ENCODE measurements at regions not wholly inside any gene's neighbourhood (a gene's known extent, or its start where the extent isn't known, plus 50 kb on each side); places are given as distances from the start of the nearest gene placed in this dataset.

GRCh38 chr16:49910541-49911071 is 54.7 kb upstream of the ZNF423 start:
- Histone ChIP-seq H3K9ac (no peak overlapping the region), H3K27ac (no peak overlapping the region), H3K4me1 (no peaks in the 10 kb centered on the region), H3K9me3 (ENCODE audit: control insufficient read depth, low read length) (no peaks in the 10 kb centered on the region), H3K4me3 (ENCODE audit: low read depth, low read length) (no peak overlapping the region), H3K27me3 (ENCODE audit: control insufficient read depth, insufficient read depth, low read length) (no peaks in the 10 kb centered on the region), H2AFZ (no peak overlapping the region), H3K79me2 (no peaks in the 10 kb centered on the region), H3K36me3 (ENCODE audit: control insufficient read depth, insufficient read depth, low read length) (no peaks in the 10 kb centered on the region), H3K4me2 (ENCODE audit: low read length) (no peak overlapping the region)
- TF ChIP-seq CTCF (IDR thresholded peaks at IDR 0.05) = no peak

- H3K27ac ChIP-seq = no peak overlapping the region
- no peak for TF ChIP-seq CTCF (IDR thresholded peaks at IDR 0.05)
Measured at GRCh38 chr16:49911430-49911829, 55.5 kb upstream of the ZNF423 start.

GRCh38 chr16:49912721-49913120 is 56.8 kb upstream of the ZNF423 start:
- no peak for TF ChIP-seq CTCF (IDR thresholded peaks at IDR 0.05)
- Histone ChIP-seq H2AFZ (no peak overlapping the region), H3K9ac (no peak overlapping the region), H3K27ac (no peak overlapping the region), H3K4me2 (ENCODE audit: low read length) (no peak overlapping the region), H3K79me2 (no peaks in the 10 kb centered on the region), H3K4me1 (no peaks in the 10 kb centered on the region), H3K36me3 (ENCODE audit: control insufficient read depth, insufficient read depth, low read length) (no peaks in the 10 kb centered on the region), H3K4me3 (ENCODE audit: low read depth, low read length) (no peak overlapping the region), H3K27me3 (ENCODE audit: control insufficient read depth, insufficient read depth, low read length) (no peaks in the 10 kb centered on the region), H3K9me3 (ENCODE audit: control insufficient read depth, low read length) (no peaks in the 10 kb centered on the region)

More at GRCh38 chr16:49911430-49911829, 55.5 kb upstream of the ZNF423 start:
- no peak overlapping the region for H3K4me3 ChIP-seq (ENCODE audit: low read depth, low read length)
- no peaks in the 10 kb centered on the region for H3K79me2 ChIP-seq
- no peak overlapping the region for H3K4me2 ChIP-seq (ENCODE audit: low read length)
- no peaks in the 10 kb centered on the region for H3K4me1 ChIP-seq
- H3K9ac ChIP-seq = no peak overlapping the region
- H3K27me3 ChIP-seq (ENCODE audit: control insufficient read depth, insufficient read depth, low read length) = no peaks in the 10 kb centered on the region
- no peaks in the 10 kb centered on the region for H3K36me3 ChIP-seq (ENCODE audit: control insufficient read depth, insufficient read depth, low read length)
- no peaks in the 10 kb centered on the region for H3K9me3 ChIP-seq (ENCODE audit: control insufficient read depth, low read length)
- H2AFZ ChIP-seq = no peak overlapping the region

GRCh38 chr16:49913720-49914119 is 57.8 kb upstream of the ZNF423 start:
- no peak for TF ChIP-seq CTCF (IDR thresholded peaks at IDR 0.05)
- Histone ChIP-seq H3K27ac (no peak overlapping the region), H3K4me2 (ENCODE audit: low read length) (no peak overlapping the region), H2AFZ (no peak overlapping the region), H3K79me2 (no peaks in the 10 kb centered on the region), H3K9ac (no peak overlapping the region), H3K4me3 (ENCODE audit: low read depth, low read length) (no peak overlapping the region), H3K27me3 (ENCODE audit: control insufficient read depth, insufficient read depth, low read length) (no peaks in the 10 kb centered on the region), H3K36me3 (ENCODE audit: control insufficient read depth, insufficient read depth, low read length) (no peaks in the 10 kb centered on the region), H3K9me3 (ENCODE audit: control insufficient read depth, low read length) (no peaks in the 10 kb centered on the region), H3K4me1 (no peaks in the 10 kb centered on the region)

- H3K79me2 ChIP-seq = no peaks in the 10 kb centered on the region
- H2AFZ ChIP-seq = no peak overlapping the region
- H3K9me3 ChIP-seq (ENCODE audit: control insufficient read depth, low read length) = no peaks in the 10 kb centered on the region
- TF ChIP-seq CTCF (IDR thresholded peaks at IDR 0.05) = no peak
- no peaks in the 10 kb centered on the region for H3K36me3 ChIP-seq (ENCODE audit: control insufficient read depth, insufficient read depth, low read length)
- no peaks in the 10 kb centered on the region for H3K27me3 ChIP-seq (ENCODE audit: control insufficient read depth, insufficient read depth, low read length)
- no peak overlapping the region for H3K4me3 ChIP-seq (ENCODE audit: low read depth, low read length)
- H3K27ac ChIP-seq = no peak overlapping the region
- H3K4me2 ChIP-seq (ENCODE audit: low read length) = no peak overlapping the region
- no peak overlapping the region for H3K9ac ChIP-seq
- H3K4me1 ChIP-seq = no peaks in the 10 kb centered on the region
Measured at GRCh38 chr16:49914657-49915056, 58.7 kb upstream of the ZNF423 start.

All from parathyroid adenoma (tissue), 2 donors.